ENCODE measurements at regions not wholly inside any gene's neighbourhood (a gene's known extent, or its start where the extent isn't known, plus 50 kb on each side); places are given as distances from the start of the nearest gene placed in this dataset.

DNA sequence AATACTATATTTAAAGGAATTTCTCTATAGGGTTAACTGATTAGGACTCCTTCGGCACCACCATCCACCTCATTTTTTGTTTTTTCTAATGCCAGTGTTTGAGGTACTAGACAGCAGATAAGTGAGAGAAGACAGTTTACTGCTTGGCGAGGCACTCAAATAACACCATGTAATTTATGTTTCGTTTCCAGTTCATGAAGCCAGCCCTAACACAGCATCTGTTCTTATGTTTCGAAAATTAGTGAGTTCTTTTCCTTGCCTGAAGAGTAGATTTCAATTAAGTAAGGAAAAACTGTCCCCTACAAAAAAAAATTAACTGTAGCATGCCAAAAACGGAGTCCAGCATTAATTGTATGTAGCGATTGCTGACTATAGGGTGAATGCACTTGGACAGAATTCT, 409.1 kb downstream of the TBC1D4 start:
- no peak for TF ChIP-seq EZH2 (IDR thresholded peaks at IDR 0.05; ENCODE audit: borderline replicate concordance, low read depth, low read length, poor library complexity, severe bottlenecking)
- TF ChIP-seq, protein P1, sequence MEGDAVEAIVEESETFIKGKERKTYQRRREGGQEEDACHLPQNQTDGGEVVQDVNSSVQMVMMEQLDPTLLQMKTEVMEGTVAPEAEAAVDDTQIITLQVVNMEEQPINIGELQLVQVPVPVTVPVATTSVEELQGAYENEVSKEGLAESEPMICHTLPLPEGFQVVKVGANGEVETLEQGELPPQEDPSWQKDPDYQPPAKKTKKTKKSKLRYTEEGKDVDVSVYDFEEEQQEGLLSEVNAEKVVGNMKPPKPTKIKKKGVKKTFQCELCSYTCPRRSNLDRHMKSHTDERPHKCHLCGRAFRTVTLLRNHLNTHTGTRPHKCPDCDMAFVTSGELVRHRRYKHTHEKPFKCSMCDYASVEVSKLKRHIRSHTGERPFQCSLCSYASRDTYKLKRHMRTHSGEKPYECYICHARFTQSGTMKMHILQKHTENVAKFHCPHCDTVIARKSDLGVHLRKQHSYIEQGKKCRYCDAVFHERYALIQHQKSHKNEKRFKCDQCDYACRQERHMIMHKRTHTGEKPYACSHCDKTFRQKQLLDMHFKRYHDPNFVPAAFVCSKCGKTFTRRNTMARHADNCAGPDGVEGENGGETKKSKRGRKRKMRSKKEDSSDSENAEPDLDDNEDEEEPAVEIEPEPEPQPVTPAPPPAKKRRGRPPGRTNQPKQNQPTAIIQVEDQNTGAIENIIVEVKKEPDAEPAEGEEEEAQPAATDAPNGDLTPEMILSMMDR (conservative IDR thresholded peaks at IDR 0.05; ENCODE audit: low read depth, low read length) = no peak
- Histone ChIP-seq H3K27ac (ENCODE audit: low read depth, low read length, poor library complexity, severe bottlenecking) (no peak overlapping the region), H3K36me3 (ENCODE audit: insufficient read depth, low read length, poor library complexity, severe bottlenecking) (no peaks in the 10 kb centered on the region), H3K9me3 (ENCODE audit: low read depth, low read length, poor library complexity, severe bottlenecking) (no peaks in the 10 kb centered on the region), H3K4me3 (ENCODE audit: low read depth, low read length, poor library complexity, severe bottlenecking) (no peak overlapping the region), H3K27me3 (replicated peaks; ENCODE audit: insufficient read depth, low read depth, low read length, poor library complexity) (no peaks in the 10 kb centered on the region), H3K4me1 (ENCODE audit: insufficient read depth, low read length, poor library complexity, severe bottlenecking) (no peaks in the 10 kb centered on the region)
- ChIA-PET POLR2A (ENCODE audit: low non-redundant PET) (no interaction called here), CTCF (no interaction called here)
- intact Hi-C loops (cut with micrococcal nuclease; ENCODE audit: unreplicated experiment) = no loop called here
- DNase-seq (ENCODE audit: low spot score) = no peak
- no TSS peak for BruUV-seq (replicated peaks)

DNA sequence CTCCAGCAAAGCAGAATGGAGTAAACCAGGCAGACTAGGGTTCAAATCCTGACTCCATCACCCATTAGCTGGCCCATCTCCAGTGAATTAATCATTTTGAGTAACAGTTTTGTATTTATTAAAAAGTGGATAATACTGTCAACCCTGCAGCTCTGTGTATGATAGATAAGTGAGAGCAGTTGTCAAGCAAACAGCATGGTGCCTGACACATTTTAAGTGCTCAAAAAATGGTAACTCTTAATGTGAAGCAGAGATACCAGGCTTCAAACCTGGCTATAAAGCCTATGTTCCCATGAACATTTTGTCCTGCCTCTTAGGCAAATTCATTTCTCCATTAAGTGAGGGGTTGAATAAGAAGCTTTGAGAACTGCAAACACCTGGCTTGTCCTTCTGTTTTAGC, 409.6 kb downstream of the TBC1D4 start:
- ChIA-PET POLR2A (ENCODE audit: low non-redundant PET) (no interaction called here), CTCF (no interaction called here)
- DNase-seq (ENCODE audit: low spot score) = no peak
- Histone ChIP-seq H3K4me1 (ENCODE audit: insufficient read depth, low read length, poor library complexity, severe bottlenecking) (no peaks in the 10 kb centered on the region), H3K27me3 (replicated peaks; ENCODE audit: insufficient read depth, low read depth, low read length, poor library complexity) (no peaks in the 10 kb centered on the region), H3K36me3 (ENCODE audit: insufficient read depth, low read length, poor library complexity, severe bottlenecking) (no peaks in the 10 kb centered on the region), H3K4me3 (ENCODE audit: low read depth, low read length, poor library complexity, severe bottlenecking) (no peak overlapping the region), H3K9me3 (ENCODE audit: low read depth, low read length, poor library complexity, severe bottlenecking) (no peaks in the 10 kb centered on the region), H3K27ac (ENCODE audit: low read depth, low read length, poor library complexity, severe bottlenecking) (no peak overlapping the region)
- intact Hi-C loops (cut with micrococcal nuclease; ENCODE audit: unreplicated experiment) = no loop called here
- no peak for TF ChIP-seq EZH2 (IDR thresholded peaks at IDR 0.05; ENCODE audit: borderline replicate concordance, low read depth, low read length, poor library complexity, severe bottlenecking)
- TF ChIP-seq, protein P1 (conservative IDR thresholded peaks at IDR 0.05; ENCODE audit: low read depth, low read length) = no peak
- no TSS peak for BruUV-seq (replicated peaks)

DNA sequence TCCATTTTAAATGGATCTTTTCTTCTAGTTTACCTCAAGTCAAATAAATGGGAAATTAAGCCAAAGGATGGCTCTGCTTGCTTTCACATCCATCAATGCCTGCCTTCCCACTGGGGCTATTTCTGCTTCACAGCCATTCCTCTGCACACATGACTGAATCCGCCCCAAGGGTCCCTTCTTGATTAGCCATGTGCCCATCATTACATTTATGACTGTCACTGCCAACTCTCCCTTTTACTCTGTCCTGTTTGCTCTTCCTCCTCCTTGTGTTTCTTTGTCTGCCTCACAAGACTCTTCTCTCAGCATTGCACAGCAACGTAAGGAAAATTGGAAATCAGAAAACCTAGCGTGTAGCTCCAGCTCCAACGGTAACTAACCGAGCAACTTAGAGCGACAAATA, 410.2 kb downstream of the TBC1D4 start:
- TF ChIP-seq, protein P1 (conservative IDR thresholded peaks at IDR 0.05; ENCODE audit: low read depth, low read length) = no peak
- TF ChIP-seq EZH2 (IDR thresholded peaks at IDR 0.05; ENCODE audit: borderline replicate concordance, low read depth, low read length, poor library complexity, severe bottlenecking) = no peak
- Histone ChIP-seq H3K4me3 (ENCODE audit: low read depth, low read length, poor library complexity, severe bottlenecking) (no peak overlapping the region), H3K4me1 (ENCODE audit: insufficient read depth, low read length, poor library complexity, severe bottlenecking) (no peaks in the 10 kb centered on the region), H3K27me3 (replicated peaks; ENCODE audit: insufficient read depth, low read depth, low read length, poor library complexity) (no peaks in the 10 kb centered on the region), H3K27ac (ENCODE audit: low read depth, low read length, poor library complexity, severe bottlenecking) (no peak overlapping the region), H3K9me3 (ENCODE audit: low read depth, low read length, poor library complexity, severe bottlenecking) (no peaks in the 10 kb centered on the region), H3K36me3 (ENCODE audit: insufficient read depth, low read length, poor library complexity, severe bottlenecking) (no peaks in the 10 kb centered on the region)
- peak; percentile 27 for DNase-seq (ENCODE audit: low spot score)
- intact Hi-C loops (cut with micrococcal nuclease; ENCODE audit: unreplicated experiment) = no loop called here
- BruUV-seq (replicated peaks) = no TSS peak
- CTCF ChIA-PET = no interaction called here
- POLR2A ChIA-PET (ENCODE audit: low non-redundant PET) = no interaction called here
